ENCODE measurements at regions not wholly inside any gene's neighbourhood (a gene's known extent, or its start where the extent isn't known, plus 50 kb on each side); places are given as distances from the start of the nearest gene placed in this dataset.

DNA sequence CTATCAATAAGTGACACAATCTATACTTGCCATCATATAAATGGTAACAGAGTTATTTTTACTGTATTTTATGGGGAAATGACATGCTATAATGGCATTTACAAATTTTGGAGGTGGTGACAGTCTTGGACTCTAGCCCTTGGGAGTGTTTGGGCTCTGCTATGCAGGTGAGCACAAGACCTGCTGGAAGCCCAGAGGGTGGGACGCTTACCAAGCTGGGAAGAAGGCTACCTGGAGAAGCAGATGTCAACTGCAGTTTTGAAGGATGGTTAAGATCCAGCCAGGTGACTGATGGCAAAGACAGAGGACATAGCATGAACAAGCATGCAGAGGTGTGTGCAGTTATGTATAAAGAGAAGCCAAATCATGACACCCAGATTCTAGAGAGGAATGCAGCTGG is 346.9 kb downstream of the MYCN start:
- Histone ChIP-seq H3K4me1 (ENCODE audit: control insufficient read depth, insufficient read depth, low read length) (no peaks in the 10 kb centered on the region), H3K4me3 (ENCODE audit: low read depth, low read length) (no peak overlapping the region), H3K27me3 (ENCODE audit: control insufficient read depth, insufficient read depth, low read length) (no peaks in the 10 kb centered on the region), H3K36me3 (ENCODE audit: control insufficient read depth, insufficient read depth, low read length) (no peaks in the 10 kb centered on the region), H3K9me3 (ENCODE audit: control insufficient read depth, insufficient read depth, low read length) (no peaks in the 10 kb centered on the region), H3K27ac (ENCODE audit: low read depth, low read length) (no peak overlapping the region)
- 100% methylated on average over 1 of the region's 1 CpG for whole genome bisulfite sequencing (ENCODE audit: insufficient coverage)
- no peak for DNase-seq (ENCODE audit: low read depth in 4 of 6, low spot score in 6 of 6)

DNA sequence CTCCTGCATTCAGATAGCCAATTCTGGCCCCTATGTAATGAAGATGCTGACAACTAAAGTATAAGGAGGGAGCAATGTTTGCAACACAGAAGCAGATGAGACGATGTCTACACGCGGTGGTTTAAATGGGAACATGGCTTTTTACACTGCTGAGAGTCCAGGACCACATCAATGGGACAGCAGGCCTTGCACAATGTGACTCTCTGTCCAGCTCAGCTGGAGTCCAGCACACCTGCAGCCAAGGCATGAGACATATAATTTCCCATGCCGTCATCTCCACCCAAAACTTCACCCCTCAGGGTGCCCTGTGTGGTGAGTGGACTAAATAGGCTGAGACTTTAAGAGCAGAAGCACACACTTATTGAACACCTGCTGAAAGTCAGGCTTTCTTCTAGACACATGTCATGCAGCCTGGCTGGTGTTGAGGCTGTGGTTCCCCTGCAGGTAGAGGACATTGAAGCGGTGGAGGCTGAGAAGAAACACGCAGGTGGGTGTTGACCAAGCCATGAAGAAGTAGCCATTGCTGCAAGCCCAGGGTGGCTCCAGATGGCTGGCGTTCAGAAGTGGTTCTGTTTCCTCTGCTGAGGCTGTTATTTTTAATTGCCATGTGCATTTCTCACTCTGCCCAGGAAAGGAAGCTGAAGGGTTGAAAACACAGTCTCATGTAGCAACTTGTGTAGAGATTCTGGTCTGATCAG is 345.6 kb downstream of the MYCN start:
- DNase-seq (ENCODE audit: low read depth in 4 of 6, low spot score in 6 of 6), result no peak
- H3K4me3 ChIP-seq (ENCODE audit: low read depth, low read length), result no peak overlapping the region
- WGBS (ENCODE audit: insufficient coverage), result 77% methylated on average over 6 of the region's 7 CpGs

DNA sequence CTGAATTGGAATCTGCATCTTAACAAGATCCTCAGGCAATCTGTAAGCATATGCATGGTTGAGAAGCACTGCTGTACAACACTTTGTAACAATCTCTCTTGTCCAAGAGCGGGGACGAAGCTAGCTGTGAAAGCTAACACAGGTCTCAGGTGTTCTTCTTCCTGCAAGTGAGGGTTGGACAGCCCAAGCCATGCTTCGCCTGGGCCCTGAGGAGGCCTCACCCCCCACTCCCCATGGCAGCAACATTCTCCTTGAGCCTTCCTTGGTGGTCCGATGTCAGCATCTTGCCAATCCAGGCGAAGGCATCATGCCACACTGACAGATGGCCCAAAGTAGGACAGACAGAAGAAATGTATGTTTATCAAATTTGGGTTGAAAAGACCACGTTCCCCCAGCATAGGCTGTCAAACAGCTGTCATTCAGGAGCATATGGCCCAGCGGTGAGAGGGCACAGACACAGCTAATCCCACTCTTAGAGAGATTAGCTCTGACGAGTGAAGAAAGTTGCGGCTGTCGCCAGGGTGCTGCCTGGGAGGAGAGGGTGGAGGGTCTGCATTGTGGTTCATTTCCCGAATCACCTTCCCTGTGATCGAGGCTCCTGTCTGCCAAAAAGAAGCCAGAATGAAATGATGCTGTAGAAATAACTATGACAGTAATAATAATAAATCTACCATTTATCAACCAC is 344.7 kb downstream of the MYCN start:
- H3K36me3 ChIP-seq (ENCODE audit: control insufficient read depth, insufficient read depth, low read length), result no peaks in the 10 kb centered on the region
- DNase-seq (ENCODE audit: low read depth in 4 of 6, low spot score in 6 of 6), result peak in 1 of 6 donors; percentile 18
- no peaks in the 10 kb centered on the region for H3K9me3 ChIP-seq (ENCODE audit: control insufficient read depth, insufficient read depth, low read length)
- no peak overlapping the region for H3K4me3 ChIP-seq (ENCODE audit: low read depth, low read length)
- no peaks in the 10 kb centered on the region for H3K27me3 ChIP-seq (ENCODE audit: control insufficient read depth, insufficient read depth, low read length)
- WGBS (ENCODE audit: insufficient coverage), result 82% methylated on average over 5 of the region's 12 CpGs
- H3K27ac ChIP-seq (ENCODE audit: low read depth, low read length), result no peak overlapping the region
- peaks cover 4% of the 10 kb centered on the region for H3K4me1 ChIP-seq (ENCODE audit: control insufficient read depth, insufficient read depth, low read length)

More for the DNA sequence above, 345.6 kb downstream of the MYCN start:
- H3K9me3 ChIP-seq (ENCODE audit: control insufficient read depth, insufficient read depth, low read length), result no peaks in the 10 kb centered on the region
- no peaks in the 10 kb centered on the region for H3K36me3 ChIP-seq (ENCODE audit: control insufficient read depth, insufficient read depth, low read length)
- H3K27me3 ChIP-seq (ENCODE audit: control insufficient read depth, insufficient read depth, low read length), result no peaks in the 10 kb centered on the region
- no peak overlapping the region for H3K27ac ChIP-seq (ENCODE audit: low read depth, low read length)
- H3K4me1 ChIP-seq (ENCODE audit: control insufficient read depth, insufficient read depth, low read length), result peaks cover 4% of the 10 kb centered on the region

DNA sequence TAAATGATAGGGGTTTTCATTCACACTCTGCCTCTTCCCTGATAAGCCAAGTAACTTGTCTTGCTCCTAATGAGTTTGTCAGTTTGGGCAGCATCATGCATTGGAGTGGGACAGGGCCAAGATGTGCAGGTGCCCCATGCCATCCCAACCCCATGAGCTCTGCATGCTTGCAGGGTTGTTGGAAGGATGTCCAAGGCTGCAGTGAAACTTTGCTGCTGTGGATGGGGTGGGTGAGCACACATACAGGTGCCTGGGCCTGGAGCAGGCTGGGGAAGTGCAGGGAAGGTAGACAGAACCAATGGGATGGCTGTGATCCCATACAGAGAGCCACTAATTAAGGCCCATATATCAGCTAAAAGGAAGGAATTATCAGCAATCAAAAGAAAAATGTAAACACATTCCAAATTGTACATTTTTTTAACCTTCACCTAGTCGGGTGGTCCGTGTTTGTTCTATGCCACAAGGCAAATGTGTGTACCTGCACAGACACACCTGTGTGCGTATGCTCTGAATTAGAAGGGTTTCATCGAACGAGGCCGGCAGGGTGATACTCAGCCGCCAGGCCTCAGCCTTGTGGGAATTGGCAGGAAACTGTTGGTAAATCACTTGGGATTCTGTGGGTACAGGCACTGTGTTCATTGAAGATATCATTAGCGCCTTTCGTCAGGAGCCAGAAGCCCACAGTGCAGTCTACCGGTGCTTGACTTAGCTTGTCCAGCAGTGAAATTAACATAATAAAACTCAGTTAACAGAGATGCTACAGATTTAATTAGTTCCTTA is 342.9 kb downstream of the MYCN start:
- DNase-seq (ENCODE audit: low read depth in 4 of 6, low spot score in 6 of 6), result no peak
- WGBS (ENCODE audit: insufficient coverage), result 77% methylated on average over 7 of the region's 10 CpGs
- no peaks in the 10 kb centered on the region for H3K9me3 ChIP-seq (ENCODE audit: control insufficient read depth, insufficient read depth, low read length)
- H3K27ac ChIP-seq (ENCODE audit: low read depth, low read length), result no peak overlapping the region
- peaks cover 4% of the 10 kb centered on the region for H3K4me1 ChIP-seq (ENCODE audit: control insufficient read depth, insufficient read depth, low read length)
- H3K36me3 ChIP-seq (ENCODE audit: control insufficient read depth, insufficient read depth, low read length), result no peaks in the 10 kb centered on the region
- no peak overlapping the region for H3K4me3 ChIP-seq (ENCODE audit: low read depth, low read length)
- no peaks in the 10 kb centered on the region for H3K27me3 ChIP-seq (ENCODE audit: control insufficient read depth, insufficient read depth, low read length)

DNA sequence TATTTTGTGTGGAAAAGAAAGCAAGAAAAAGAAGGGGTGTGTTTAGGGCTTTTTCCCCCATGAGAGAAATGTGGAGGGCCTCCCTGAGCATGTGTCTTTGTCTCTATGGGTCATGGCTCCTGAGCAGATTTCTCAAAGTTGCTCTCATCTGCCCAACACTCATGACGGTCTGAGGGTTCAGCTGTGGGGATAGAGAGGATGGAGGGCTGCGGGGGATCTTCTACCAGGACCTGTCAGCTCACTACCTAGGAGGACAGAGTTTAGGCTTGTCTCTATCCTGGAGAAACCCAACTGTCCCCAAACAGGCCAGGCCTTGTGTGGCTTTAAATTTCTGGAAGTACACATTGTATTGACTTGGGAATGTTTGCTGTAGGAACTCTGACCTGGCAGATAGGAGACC is 342.2 kb downstream of the MYCN start:
- H3K27me3 ChIP-seq (ENCODE audit: control insufficient read depth, insufficient read depth, low read length), result no peaks in the 10 kb centered on the region
- peaks cover 4% of the 10 kb centered on the region for H3K4me1 ChIP-seq (ENCODE audit: control insufficient read depth, insufficient read depth, low read length)
- no peak for DNase-seq (ENCODE audit: low read depth in 4 of 6, low spot score in 6 of 6)
- H3K36me3 ChIP-seq (ENCODE audit: control insufficient read depth, insufficient read depth, low read length), result no peaks in the 10 kb centered on the region
- no peak overlapping the region for H3K27ac ChIP-seq (ENCODE audit: low read depth, low read length)
- no peaks in the 10 kb centered on the region for H3K9me3 ChIP-seq (ENCODE audit: control insufficient read depth, insufficient read depth, low read length)
- no peak overlapping the region for H3K4me3 ChIP-seq (ENCODE audit: low read depth, low read length)
- WGBS (ENCODE audit: insufficient coverage), result no CpG with 5 or more reads among the region's 2 CpGs

DNA sequence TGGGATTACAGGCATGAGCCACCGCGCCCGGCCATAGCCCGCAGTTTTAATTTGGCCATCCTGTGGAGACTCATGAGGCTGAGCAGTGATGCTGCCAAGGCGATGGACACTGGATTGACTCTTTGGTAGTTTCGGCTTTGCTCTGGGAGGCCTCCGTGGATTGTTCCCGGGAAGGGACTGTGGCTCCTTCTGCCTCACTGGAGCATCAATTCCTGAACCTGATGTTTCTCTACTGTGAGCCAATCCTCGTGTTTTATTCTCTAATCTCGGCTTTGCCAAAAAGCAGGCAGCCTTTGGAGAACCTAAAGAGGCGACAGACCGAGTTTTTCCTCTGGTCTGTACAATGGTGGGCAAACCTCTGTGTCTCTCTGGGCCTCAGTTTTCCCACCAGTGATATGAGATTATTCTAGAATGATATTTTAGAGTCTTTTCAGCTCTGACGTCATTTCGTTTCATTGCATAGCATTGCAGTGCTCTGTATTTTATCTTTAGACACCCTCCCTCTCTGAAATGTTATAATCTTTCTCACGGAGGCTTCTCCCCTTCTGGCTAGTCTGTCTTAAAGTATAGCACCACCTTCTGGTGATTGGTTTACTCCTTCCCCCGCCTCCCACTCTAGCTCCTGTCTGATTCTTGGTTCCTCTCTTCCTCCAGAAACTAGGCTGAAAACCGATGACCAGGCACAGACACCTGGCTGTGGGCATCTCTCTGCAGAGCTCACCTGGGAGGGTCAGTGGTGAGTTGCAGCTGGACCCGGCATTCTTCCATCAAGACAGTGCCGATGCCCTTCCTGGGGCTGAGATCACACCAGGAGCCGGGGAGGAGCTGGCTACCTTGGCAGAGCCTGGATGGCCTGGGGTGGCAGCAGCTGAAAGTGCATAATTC is 341.3 kb downstream of the MYCN start:
- Histone ChIP-seq H3K4me1 (ENCODE audit: control insufficient read depth, insufficient read depth, low read length) (peaks cover 4% of the 10 kb centered on the region), H3K27ac (ENCODE audit: low read depth, low read length) (no peak overlapping the region), H3K36me3 (ENCODE audit: control insufficient read depth, insufficient read depth, low read length) (no peaks in the 10 kb centered on the region), H3K4me3 (ENCODE audit: low read depth, low read length) (no peak overlapping the region), H3K27me3 (ENCODE audit: control insufficient read depth, insufficient read depth, low read length) (no peaks in the 10 kb centered on the region), H3K9me3 (ENCODE audit: control insufficient read depth, insufficient read depth, low read length) (no peaks in the 10 kb centered on the region)
- WGBS (ENCODE audit: insufficient coverage), result 64% methylated on average over 18 of the region's 20 CpGs
- DNase-seq (ENCODE audit: low read depth in 4 of 6, low spot score in 6 of 6), result peak in 5 of 6 donors; percentile 31 to 91 (median 40)

DNA sequence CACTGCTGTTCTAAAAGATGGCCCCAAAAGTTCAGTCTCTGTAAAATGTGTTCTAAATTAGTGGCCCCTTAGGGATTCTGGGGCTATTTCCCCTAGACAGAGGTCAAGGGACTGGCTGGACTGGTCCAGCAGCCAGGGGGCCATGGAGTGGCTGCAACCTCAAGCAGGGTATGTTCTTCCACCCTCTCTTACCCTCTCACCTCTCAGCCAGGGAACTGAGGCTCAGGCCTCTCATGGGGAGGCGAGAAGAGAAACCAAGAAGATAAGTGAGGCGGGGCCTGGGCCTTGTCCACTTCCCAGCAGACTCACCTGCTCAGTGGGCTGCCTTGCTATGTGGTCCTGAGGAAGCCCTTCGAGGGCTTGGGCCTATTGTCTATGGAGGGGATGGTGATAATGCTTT is 339.7 kb downstream of the MYCN start:
- H3K4me1 ChIP-seq (ENCODE audit: control insufficient read depth, insufficient read depth, low read length), result peaks cover 4% of the 10 kb centered on the region
- no peak overlapping the region for H3K4me3 ChIP-seq (ENCODE audit: low read depth, low read length)
- WGBS (ENCODE audit: insufficient coverage), result 91% methylated on average over 3 of the region's 3 CpGs
- no peak overlapping the region for H3K27ac ChIP-seq (ENCODE audit: low read depth, low read length)
- H3K9me3 ChIP-seq (ENCODE audit: control insufficient read depth, insufficient read depth, low read length), result no peaks in the 10 kb centered on the region
- no peaks in the 10 kb centered on the region for H3K36me3 ChIP-seq (ENCODE audit: control insufficient read depth, insufficient read depth, low read length)
- no peak for DNase-seq (ENCODE audit: low read depth in 4 of 6, low spot score in 6 of 6)
- H3K27me3 ChIP-seq (ENCODE audit: control insufficient read depth, insufficient read depth, low read length), result no peaks in the 10 kb centered on the region

DNA sequence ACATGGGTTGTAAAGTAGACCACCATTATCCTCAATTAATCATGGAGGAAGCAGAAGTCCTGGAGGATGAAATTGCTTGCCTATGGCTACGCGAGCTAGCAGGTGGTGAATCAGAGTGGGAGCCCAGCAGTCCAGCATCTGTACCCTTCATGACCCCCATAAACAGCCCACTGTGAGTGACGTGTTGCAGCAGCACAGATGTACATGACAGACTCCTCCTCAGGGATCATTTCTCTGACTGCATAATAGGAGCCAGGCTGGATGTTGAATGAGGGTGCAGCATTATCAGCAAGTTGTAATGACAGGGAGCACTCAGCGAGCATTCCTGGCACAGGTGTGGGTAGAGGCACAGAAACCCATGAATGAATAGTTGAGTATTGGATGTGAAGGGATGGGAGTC is 339.3 kb downstream of the MYCN start:
- Histone ChIP-seq H3K9me3 (ENCODE audit: control insufficient read depth, insufficient read depth, low read length) (no peaks in the 10 kb centered on the region), H3K4me1 (ENCODE audit: control insufficient read depth, insufficient read depth, low read length) (peaks cover 4% of the 10 kb centered on the region), H3K36me3 (ENCODE audit: control insufficient read depth, insufficient read depth, low read length) (no peaks in the 10 kb centered on the region), H3K27ac (ENCODE audit: low read depth, low read length) (no peak overlapping the region), H3K27me3 (ENCODE audit: control insufficient read depth, insufficient read depth, low read length) (no peaks in the 10 kb centered on the region), H3K4me3 (ENCODE audit: low read depth, low read length) (no peak overlapping the region)
- WGBS (ENCODE audit: insufficient coverage), result 100% methylated on average over 1 of the region's 4 CpGs
- DNase-seq (ENCODE audit: low read depth in 4 of 6, low spot score in 6 of 6), result no peak

DNA sequence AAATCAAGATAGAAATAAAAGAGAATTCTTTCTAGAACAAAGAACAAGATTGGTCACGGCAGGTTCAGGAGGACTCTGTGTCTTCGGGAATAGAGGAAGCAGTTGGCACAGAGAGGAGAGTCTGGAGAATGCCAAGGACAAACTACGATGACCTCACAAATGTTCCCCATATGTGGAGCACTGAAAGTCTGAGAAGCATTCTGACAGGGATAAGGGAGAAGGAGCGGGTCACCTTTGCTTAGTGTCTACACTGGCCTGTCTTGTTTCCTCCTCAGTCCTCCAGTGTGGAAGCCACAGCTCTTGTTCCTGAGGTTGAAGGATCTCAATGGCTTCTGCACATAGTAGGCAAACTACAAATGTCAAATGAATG is 338.8 kb downstream of the MYCN start:
- Histone ChIP-seq H3K9me3 (ENCODE audit: control insufficient read depth, insufficient read depth, low read length) (no peaks in the 10 kb centered on the region), H3K27me3 (ENCODE audit: control insufficient read depth, insufficient read depth, low read length) (no peaks in the 10 kb centered on the region), H3K36me3 (ENCODE audit: control insufficient read depth, insufficient read depth, low read length) (no peaks in the 10 kb centered on the region), H3K4me1 (ENCODE audit: control insufficient read depth, insufficient read depth, low read length) (peaks cover 4% of the 10 kb centered on the region), H3K4me3 (ENCODE audit: low read depth, low read length) (no peak overlapping the region), H3K27ac (ENCODE audit: low read depth, low read length) (no peak overlapping the region)
- no peak for DNase-seq (ENCODE audit: low read depth in 4 of 6, low spot score in 6 of 6)
- 75% methylated on average over 2 of the region's 4 CpGs for WGBS (ENCODE audit: insufficient coverage)

All from spinal cord (tissue), 9 donors.